ENCODE measurements at regions not wholly inside any gene's neighbourhood (a gene's known extent, or its start where the extent isn't known, plus 50 kb on each side); places are given as distances from the start of the nearest gene placed in this dataset.
A peak's percentile ranks its signal among the peaks of the same experiment; 100 is the strongest.

- Histone ChIP-seq H3K9me3 (ENCODE audit: control insufficient read depth in 2 of 2, low read length in 2 of 2) (no peaks in the 10 kb centered on the region), H3K36me3 (ENCODE audit: control insufficient read depth in 2 of 2, insufficient read depth in 2 of 2, low read length in 2 of 2) (no peaks in the 10 kb centered on the region), H3K9ac (ENCODE audit: low read depth in 1 of 2, low read length in 2 of 2) (no peak overlapping the region), H3K27me3 (ENCODE audit: control insufficient read depth in 2 of 2, insufficient read depth in 2 of 2, low read length in 2 of 2) (peaks cover 0 to 3% of the 10 kb centered on the region in 2 donors), H3K4me1 (ENCODE audit: control insufficient read depth in 2 of 2, insufficient read depth in 2 of 2, low read length in 2 of 2) (no peaks in the 10 kb centered on the region), H3K4me3 (ENCODE audit: low read length in 2 of 2) (no peak overlapping the region), H3K27ac (ENCODE audit: low read depth in 2 of 2, low read length in 2 of 2) (no peak overlapping the region)
Observed at GRCh38 chr9:129344641-129345495, 166.8 kb upstream of the IER5L start.

GRCh38 chr9:129343424-129344375 is 165.6 kb upstream of the IER5L start:
- Histone ChIP-seq H3K4me3 (ENCODE audit: low read length in 2 of 2) (no peak overlapping the region), H3K27me3 (ENCODE audit: control insufficient read depth in 2 of 2, insufficient read depth in 2 of 2, low read length in 2 of 2) (peaks cover 0 to 3% of the 10 kb centered on the region in 2 donors), H3K9ac (ENCODE audit: low read depth in 1 of 2, low read length in 2 of 2) (no peak overlapping the region)

GRCh38 chr9:129342591-129343423 is 164.7 kb upstream of the IER5L start:
- Histone ChIP-seq H3K27ac (ENCODE audit: low read depth in 2 of 2, low read length in 2 of 2) (peak overlapping the region in 1 of 2 donors; percentile 36), H3K27me3 (ENCODE audit: control insufficient read depth in 2 of 2, insufficient read depth in 2 of 2, low read length in 2 of 2) (peaks cover 1 to 3% of the 10 kb centered on the region in 2 donors), H3K9ac (ENCODE audit: low read depth in 1 of 2, low read length in 2 of 2) (no peak overlapping the region), H3K4me1 (ENCODE audit: control insufficient read depth in 2 of 2, insufficient read depth in 2 of 2, low read length in 2 of 2) (no peaks in the 10 kb centered on the region), H3K4me3 (ENCODE audit: low read length in 2 of 2) (no peak overlapping the region), H3K9me3 (ENCODE audit: control insufficient read depth in 2 of 2, low read length in 2 of 2) (no peaks in the 10 kb centered on the region), H3K36me3 (ENCODE audit: control insufficient read depth in 2 of 2, insufficient read depth in 2 of 2, low read length in 2 of 2) (no peaks in the 10 kb centered on the region)

More at GRCh38 chr9:129343424-129344375, 165.6 kb upstream of the IER5L start:
- Histone ChIP-seq H3K36me3 (ENCODE audit: control insufficient read depth in 2 of 2, insufficient read depth in 2 of 2, low read length in 2 of 2) (no peaks in the 10 kb centered on the region), H3K4me1 (ENCODE audit: control insufficient read depth in 2 of 2, insufficient read depth in 2 of 2, low read length in 2 of 2) (no peaks in the 10 kb centered on the region), H3K9me3 (ENCODE audit: control insufficient read depth in 2 of 2, low read length in 2 of 2) (no peaks in the 10 kb centered on the region), H3K27ac (ENCODE audit: low read depth in 2 of 2, low read length in 2 of 2) (peak overlapping the region; percentile 17 to 36)

- H3K27ac ChIP-seq (ENCODE audit: low read depth in 2 of 2, low read length in 2 of 2), result no peak overlapping the region
- H3K4me1 ChIP-seq (ENCODE audit: control insufficient read depth in 2 of 2, insufficient read depth in 2 of 2, low read length in 2 of 2), result no peaks in the 10 kb centered on the region
- H3K9me3 ChIP-seq (ENCODE audit: control insufficient read depth in 2 of 2, low read length in 2 of 2), result no peaks in the 10 kb centered on the region
- no peak overlapping the region for H3K9ac ChIP-seq (ENCODE audit: low read depth in 1 of 2, low read length in 2 of 2)
- no peak overlapping the region for H3K4me3 ChIP-seq (ENCODE audit: low read length in 2 of 2)
- H3K36me3 ChIP-seq (ENCODE audit: control insufficient read depth in 2 of 2, insufficient read depth in 2 of 2, low read length in 2 of 2), result no peaks in the 10 kb centered on the region
- H3K27me3 ChIP-seq (ENCODE audit: control insufficient read depth in 2 of 2, insufficient read depth in 2 of 2, low read length in 2 of 2), result peaks cover 3 to 4% of the 10 kb centered on the region in 2 donors
Observed at GRCh38 chr9:129341987-129342348, 163.9 kb upstream of the IER5L start.

GRCh38 chr9:129341171-129341986 is 163.3 kb upstream of the IER5L start:
- Histone ChIP-seq H3K27ac (ENCODE audit: low read depth in 2 of 2, low read length in 2 of 2) (no peak overlapping the region), H3K9ac (ENCODE audit: low read depth in 1 of 2, low read length in 2 of 2) (no peak overlapping the region), H3K4me1 (ENCODE audit: control insufficient read depth in 2 of 2, insufficient read depth in 2 of 2, low read length in 2 of 2) (peaks cover 2 to 3% of the 10 kb centered on the region in 2 donors), H3K36me3 (ENCODE audit: control insufficient read depth in 2 of 2, insufficient read depth in 2 of 2, low read length in 2 of 2) (no peaks in the 10 kb centered on the region), H3K9me3 (ENCODE audit: control insufficient read depth in 2 of 2, low read length in 2 of 2) (no peaks in the 10 kb centered on the region), H3K4me3 (ENCODE audit: low read length in 2 of 2) (no peak overlapping the region), H3K27me3 (ENCODE audit: control insufficient read depth in 2 of 2, insufficient read depth in 2 of 2, low read length in 2 of 2) (peaks cover 3 to 4% of the 10 kb centered on the region in 2 donors)

- H3K27ac ChIP-seq (ENCODE audit: low read depth in 2 of 2, low read length in 2 of 2), result no peak overlapping the region
- no peak overlapping the region for H3K4me3 ChIP-seq (ENCODE audit: low read length in 2 of 2)
- H3K9ac ChIP-seq (ENCODE audit: low read depth in 1 of 2, low read length in 2 of 2), result no peak overlapping the region
- peaks cover 3 to 4% of the 10 kb centered on the region in 2 donors for H3K27me3 ChIP-seq (ENCODE audit: control insufficient read depth in 2 of 2, insufficient read depth in 2 of 2, low read length in 2 of 2)
- no peaks in the 10 kb centered on the region for H3K9me3 ChIP-seq (ENCODE audit: control insufficient read depth in 2 of 2, low read length in 2 of 2)
- no peaks in the 10 kb centered on the region for H3K36me3 ChIP-seq (ENCODE audit: control insufficient read depth in 2 of 2, insufficient read depth in 2 of 2, low read length in 2 of 2)
- H3K4me1 ChIP-seq (ENCODE audit: control insufficient read depth in 2 of 2, insufficient read depth in 2 of 2, low read length in 2 of 2), result peaks cover 6 to 10% of the 10 kb centered on the region in 2 donors
Observed at GRCh38 chr9:129340427-129341170, 162.5 kb upstream of the IER5L start.

- Histone ChIP-seq H3K9me3 (ENCODE audit: control insufficient read depth in 2 of 2, low read length in 2 of 2) (no peaks in the 10 kb centered on the region), H3K27me3 (ENCODE audit: control insufficient read depth in 2 of 2, insufficient read depth in 2 of 2, low read length in 2 of 2) (peaks cover 3 to 4% of the 10 kb centered on the region in 2 donors), H3K27ac (ENCODE audit: low read depth in 2 of 2, low read length in 2 of 2) (peak overlapping the region in 1 of 2 donors; percentile 52), H3K4me1 (ENCODE audit: control insufficient read depth in 2 of 2, insufficient read depth in 2 of 2, low read length in 2 of 2) (peaks cover 9 to 18% of the 10 kb centered on the region in 2 donors), H3K4me3 (ENCODE audit: low read length in 2 of 2) (no peak overlapping the region), H3K9ac (ENCODE audit: low read depth in 1 of 2, low read length in 2 of 2) (no peak overlapping the region), H3K36me3 (ENCODE audit: control insufficient read depth in 2 of 2, insufficient read depth in 2 of 2, low read length in 2 of 2) (no peaks in the 10 kb centered on the region)
Observed at GRCh38 chr9:129339539-129340157, 161.6 kb upstream of the IER5L start.

- Histone ChIP-seq H3K4me1 (ENCODE audit: control insufficient read depth in 2 of 2, insufficient read depth in 2 of 2, low read length in 2 of 2) (peaks cover 17 to 25% of the 10 kb centered on the region in 2 donors), H3K9ac (ENCODE audit: low read depth in 1 of 2, low read length in 2 of 2) (no peak overlapping the region), H3K27ac (ENCODE audit: low read depth in 2 of 2, low read length in 2 of 2) (peak overlapping the region; percentile 38 to 52)
Observed at GRCh38 chr9:129338724-129339430, 160.8 kb upstream of the IER5L start.

More at GRCh38 chr9:129338724-129339430, 160.8 kb upstream of the IER5L start:
- peaks cover 3 to 4% of the 10 kb centered on the region in 2 donors for H3K27me3 ChIP-seq (ENCODE audit: control insufficient read depth in 2 of 2, insufficient read depth in 2 of 2, low read length in 2 of 2)
- no peak overlapping the region for H3K4me3 ChIP-seq (ENCODE audit: low read length in 2 of 2)
- H3K9me3 ChIP-seq (ENCODE audit: control insufficient read depth in 2 of 2, low read length in 2 of 2), result no peaks in the 10 kb centered on the region
- no peaks in the 10 kb centered on the region for H3K36me3 ChIP-seq (ENCODE audit: control insufficient read depth in 2 of 2, insufficient read depth in 2 of 2, low read length in 2 of 2)
